ENCODE measurements at regions not wholly inside any gene's neighbourhood (a gene's known extent, or its start where the extent isn't known, plus 50 kb on each side); places are given as distances from the start of the nearest gene placed in this dataset.
"Not testable (repeated sequence)": the region's sequence is repeated elsewhere in the genome, so short reads cannot be mapped to it uniquely, and the experiment has no call there.

- no peak for DNase-seq (ENCODE audit: low spot score)
Measured at GRCh38 chr7:126177782-126178181, 1075.0 kb downstream of the GRM8 start.

DNA sequence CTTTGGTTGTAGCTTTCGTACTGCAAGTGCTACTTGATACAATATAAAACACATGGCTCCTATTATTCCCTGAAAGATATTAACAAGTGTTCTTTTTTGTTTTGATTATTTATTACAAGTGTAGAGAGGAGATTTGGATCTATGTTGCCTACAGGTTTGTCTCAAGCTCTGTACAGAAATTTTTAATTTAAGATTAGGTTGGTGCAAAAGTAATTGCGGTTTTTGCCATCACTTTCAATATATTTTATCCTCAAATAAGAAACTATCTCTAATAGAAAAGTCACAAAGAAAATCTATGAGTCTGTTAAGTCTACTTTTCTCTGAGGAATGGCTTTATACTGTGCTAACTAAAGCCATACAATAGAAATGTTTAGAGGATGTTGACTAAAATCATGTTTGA, 1086.1 kb downstream of the GRM8 start:
- DNase-seq (ENCODE audit: low spot score): no peak

- DNase-seq (ENCODE audit: low spot score): no peak
Measured at GRCh38 chr7:126163647-126164046, 1089.1 kb downstream of the GRM8 start.

DNA sequence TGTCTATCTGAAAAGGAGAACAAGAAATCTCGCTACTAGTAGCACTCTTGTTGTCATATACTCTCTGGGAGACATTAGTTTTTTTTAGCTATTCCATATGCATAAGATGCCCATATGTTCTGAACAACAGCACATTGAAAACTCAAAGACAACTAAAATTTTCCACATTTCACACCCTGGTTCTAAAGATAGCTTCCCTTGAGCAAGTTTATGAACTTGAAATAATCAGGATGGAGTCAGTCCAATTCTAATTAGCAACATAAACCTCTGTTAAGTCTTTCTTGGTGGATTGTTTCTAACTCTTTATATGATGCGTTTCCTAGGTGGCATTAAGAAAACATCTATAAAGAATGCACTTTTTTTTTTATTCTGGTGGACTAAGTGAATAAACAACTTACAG, 1095.3 kb downstream of the GRM8 start:
- DNase-seq (ENCODE audit: low spot score): no peak

- no peak for DNase-seq (ENCODE audit: low spot score)
Measured at GRCh38 chr7:126150278-126150958, 1102.3 kb downstream of the GRM8 start.

GRCh38 chr7:126140858-126141466, 1111.8 kb downstream of the GRM8 start:
- DNase-seq (ENCODE audit: low spot score): no peak

DNA sequence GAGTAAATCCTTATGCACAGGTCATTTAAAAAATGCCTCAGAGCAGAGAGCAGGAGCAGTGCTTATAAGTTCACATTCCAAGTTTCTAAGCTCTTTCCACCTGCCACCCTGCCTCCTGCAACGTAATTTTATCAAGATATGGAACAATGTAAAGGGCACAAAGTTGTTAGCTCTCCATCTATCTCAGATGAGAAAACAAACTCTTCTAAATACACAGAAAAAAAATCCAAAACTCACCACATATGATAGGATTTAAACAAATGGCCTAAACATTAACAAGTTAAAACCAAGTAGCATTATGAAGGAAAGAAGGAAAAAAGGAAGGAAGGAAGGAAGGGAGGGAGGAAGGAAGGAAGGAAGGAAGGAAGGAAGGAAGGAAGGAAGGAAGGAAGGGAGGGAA, 1132.8 kb downstream of the GRM8 start:
- no peak for DNase-seq (ENCODE audit: low spot score)

- DNase-seq (ENCODE audit: low spot score): no peak
Measured at GRCh38 chr7:126103582-126103981, 1149.2 kb downstream of the GRM8 start.

DNA sequence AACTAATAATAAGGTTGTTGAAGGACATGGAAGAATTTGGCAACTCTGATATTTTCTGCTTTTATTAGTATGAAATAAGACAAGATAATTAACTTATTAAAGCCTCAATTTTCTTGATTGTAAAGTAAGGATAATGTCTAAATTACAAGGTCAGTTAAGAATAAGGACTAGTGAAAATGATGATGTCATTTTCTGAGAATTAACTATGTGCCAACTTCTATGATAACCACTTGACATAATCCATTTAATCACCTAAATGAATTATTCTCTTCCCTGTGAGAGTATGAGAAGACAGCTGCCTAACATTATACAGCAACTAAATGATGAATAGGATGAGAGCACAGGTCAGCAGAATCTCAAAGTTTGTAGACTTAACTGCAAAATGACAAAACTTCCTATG, 1153.4 kb upstream of the POT1 start:
- DNase-seq (ENCODE audit: low spot score): no peak

DNA sequence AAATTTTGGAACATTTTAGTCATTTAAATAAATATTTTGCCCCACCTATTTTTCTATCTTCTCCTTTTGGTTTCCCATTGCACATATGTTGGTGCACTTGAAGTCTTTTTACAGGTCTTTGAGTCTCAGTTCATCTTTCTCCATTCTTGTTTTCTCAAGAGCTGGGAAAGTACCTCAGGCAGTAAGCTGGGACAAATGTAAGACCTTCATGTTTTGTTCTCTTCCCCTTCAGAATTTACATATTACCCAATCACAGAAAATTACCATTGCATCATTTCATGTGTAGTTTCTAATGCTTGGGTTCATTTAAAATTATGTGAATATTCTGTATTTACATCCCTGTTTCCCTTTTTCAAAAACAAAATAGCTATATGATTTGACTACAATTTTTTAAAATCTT, 1150.0 kb upstream of the POT1 start:
- DNase-seq (ENCODE audit: low spot score): no peak

GRCh38 chr7:126079151-126079550, 1149.5 kb upstream of the POT1 start:
- DNase-seq (ENCODE audit: low spot score): no peak

- DNase-seq (ENCODE audit: low spot score): no peak
Measured at GRCh38 chr7:126065766-126066165, 1136.1 kb upstream of the POT1 start.

DNA sequence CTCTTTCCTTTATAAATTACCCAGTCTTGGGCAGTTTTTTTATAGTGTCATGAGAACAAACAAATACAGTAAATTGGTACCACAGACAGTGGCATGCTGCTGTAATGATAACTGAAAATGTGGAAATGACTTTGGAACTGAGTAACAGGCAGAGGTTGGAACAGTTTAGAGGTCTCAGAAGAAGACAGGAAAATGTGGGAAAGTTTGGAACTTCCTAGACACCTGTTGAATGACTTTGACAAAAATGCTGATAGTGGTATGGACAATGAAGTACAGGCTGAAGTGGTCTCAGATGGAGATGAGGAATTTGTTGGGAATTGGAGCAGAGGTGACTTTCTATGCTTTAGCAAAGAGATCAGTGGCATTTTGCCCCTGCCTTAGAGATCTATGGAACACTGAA, 1128.4 kb upstream of the POT1 start:
- no peak for DNase-seq (ENCODE audit: low spot score)

- DNase-seq (ENCODE audit: low spot score): not testable (repeated sequence)
Measured at GRCh38 chr7:126056613-126057012, 1127.0 kb upstream of the POT1 start.

GRCh38 chr7:126052229-126052628, 1122.6 kb upstream of the POT1 start:
- no peak for DNase-seq (ENCODE audit: low spot score)

DNA sequence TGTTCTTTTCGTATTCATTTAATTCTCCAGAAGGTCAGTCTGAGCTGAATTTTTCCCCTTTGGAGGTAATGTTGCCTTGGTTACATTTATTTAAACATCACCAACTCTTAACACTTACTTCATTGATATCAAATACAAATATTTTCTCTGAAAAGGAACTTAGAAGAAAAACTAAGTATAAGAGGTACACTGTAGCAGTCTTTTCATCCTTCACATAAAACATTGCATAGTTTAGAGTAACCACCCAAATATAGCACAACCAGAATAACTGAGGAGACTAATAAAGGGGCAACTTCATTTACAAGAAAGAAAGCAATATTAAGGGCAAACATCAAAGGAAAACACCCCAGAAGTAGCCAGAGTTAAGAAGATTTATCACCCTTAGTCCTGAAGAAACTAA, 1115.0 kb upstream of the POT1 start:
- no peak for DNase-seq (ENCODE audit: low spot score)

GRCh38 chr7:126041472-126041871, 1111.8 kb upstream of the POT1 start:
- no peak for DNase-seq (ENCODE audit: low spot score)

DNA sequence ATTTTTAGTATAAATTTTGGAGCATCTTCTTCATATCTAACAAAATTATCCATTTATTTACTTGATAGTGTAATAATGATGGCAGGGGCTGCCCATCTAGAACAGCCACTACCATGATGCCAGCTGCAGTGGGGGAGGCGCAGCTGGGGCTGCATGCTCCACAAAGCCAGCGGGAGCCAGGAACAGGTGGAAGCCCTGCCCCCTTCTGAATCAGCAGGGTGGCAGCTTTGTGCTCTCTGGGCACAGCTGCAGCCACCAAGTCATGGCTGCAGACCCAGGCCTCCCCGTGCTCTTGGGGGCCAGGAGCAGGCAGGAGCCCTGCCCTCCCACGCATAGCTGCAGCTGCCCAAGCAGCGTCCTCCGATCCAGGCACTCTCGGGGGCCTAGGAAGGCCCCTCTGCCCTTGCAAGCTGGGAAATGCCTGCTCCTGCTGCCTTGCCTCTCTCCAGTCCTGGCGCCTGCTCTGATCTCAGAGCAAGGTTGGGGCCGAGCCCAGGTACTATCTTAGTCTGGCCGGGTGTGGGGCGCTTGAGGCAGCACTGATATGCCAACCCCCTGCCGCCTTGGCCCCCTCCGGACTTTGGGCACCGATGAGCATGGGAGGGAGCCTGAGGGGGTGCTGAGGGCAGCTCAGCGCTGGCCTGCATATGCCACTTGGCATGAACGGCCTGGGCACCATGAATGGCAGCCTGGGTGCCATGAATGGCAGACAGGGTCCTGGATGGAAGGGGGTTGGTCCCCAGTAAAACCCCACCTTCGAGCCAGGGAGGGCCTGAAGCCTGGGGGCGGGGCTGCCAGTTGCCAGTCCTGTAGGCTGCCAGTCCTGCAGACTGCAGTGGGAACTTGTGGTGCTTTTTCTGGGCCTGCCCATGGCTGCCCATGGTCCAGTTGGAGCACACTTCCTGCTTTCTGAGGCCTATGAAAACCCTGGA, 1110.8 kb upstream of the POT1 start:
- no peak for DNase-seq (ENCODE audit: low spot score)

- DNase-seq (ENCODE audit: low spot score): no peak
Measured at GRCh38 chr7:126026421-126027088, 1096.9 kb upstream of the POT1 start.

DNA sequence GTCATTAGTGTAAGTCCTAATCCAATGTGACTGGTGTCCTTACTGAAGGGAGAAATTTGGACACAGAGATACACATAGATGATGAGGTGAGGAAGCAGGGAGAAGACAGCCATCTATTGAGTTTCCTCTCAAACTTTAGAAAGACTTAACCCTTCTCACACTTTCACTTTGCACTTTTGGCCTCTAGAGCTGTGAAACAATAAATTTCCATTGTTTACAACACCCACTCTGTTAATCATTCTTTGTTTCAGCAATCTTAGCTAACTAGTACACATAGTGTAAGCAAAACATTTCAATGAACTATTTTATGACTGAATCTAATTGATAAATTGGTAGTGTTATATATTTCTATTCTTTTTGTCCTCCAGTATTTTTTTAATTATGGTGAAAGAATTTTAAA, 1092.8 kb upstream of the POT1 start:
- no peak for DNase-seq (ENCODE audit: low spot score)

DNA sequence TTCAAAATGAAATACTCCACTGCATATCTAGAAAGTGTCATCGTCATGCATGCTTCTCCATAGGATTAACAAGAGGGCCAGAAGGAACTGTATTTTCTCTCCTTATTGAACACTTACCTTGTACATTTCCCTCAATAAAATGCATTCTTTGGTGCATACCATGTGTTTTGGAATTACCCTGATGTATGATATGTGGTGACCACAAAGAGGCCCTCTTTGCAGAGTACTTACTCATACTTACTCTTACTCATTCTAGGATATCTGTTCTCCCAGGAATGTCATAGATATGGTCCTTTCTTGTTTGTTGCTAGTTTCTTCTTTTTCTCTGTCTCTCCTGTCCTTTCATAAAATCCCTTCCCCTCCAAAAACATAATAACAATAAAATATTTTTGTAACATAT, 1087.1 kb upstream of the POT1 start:
- DNase-seq (ENCODE audit: low spot score): no peak

GRCh38 chr7:126005064-126005463, 1075.4 kb upstream of the POT1 start:
- DNase-seq (ENCODE audit: low spot score): no peak

DNA sequence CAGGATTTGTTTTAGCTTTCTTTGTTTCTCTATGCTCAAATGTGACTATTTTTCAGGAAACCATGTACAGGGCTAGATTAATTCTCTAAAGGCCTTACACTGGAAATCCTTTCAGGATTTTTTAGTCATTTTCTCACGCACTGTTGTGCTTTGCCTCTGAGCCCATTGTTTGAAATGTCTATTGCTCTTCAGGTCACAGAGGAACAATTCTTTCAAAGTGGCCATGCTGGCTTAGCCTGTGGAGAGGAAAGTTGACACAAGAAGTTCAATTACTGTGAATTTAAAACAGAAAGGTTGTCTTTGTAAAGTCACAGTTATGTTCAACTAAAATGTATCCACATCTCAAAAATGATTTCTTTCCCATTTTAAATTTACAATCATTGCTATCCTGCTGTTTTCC, 1071.7 kb upstream of the POT1 start:
- DNase-seq (ENCODE audit: low spot score): no peak
